IMR-90 (cell line): ENCODE measurements at regions not wholly inside any gene's neighbourhood (a gene's known extent, or its start where the extent isn't known, plus 50 kb on each side); places are given as distances from the start of the nearest gene placed in this dataset.

ENCODE experiments used
- ATAC-seq: fragments of 200-7000 bp; cut with Tn5 transposase; 2 replicates; pipeline ENCODE4 v1.9.1; 2020; ENCODE audit warnings: low read depth, mild to moderate bottlenecking, moderate library complexity
- BruUV-seq: library from RNA; stranded (reverse); fragments of 400-500 nt; replicated peaks from 2 replicates; lab custom pipeline; 2021; lab: Mats Ljungman, UMichigan
- CTCF ChIA-PET: fragments of 300-600 bp; formaldehyde crosslinking; extraction: SDS; loops from one replicate; lab custom pipeline; 2021; ENCODE audit warnings: antibody characterized with exemption; lab: Yijun Ruan, JAX
- POLR2A ChIA-PET: fragments of 300-600 bp; sonication (Branson Sonifier 250); formaldehyde crosslinking; loops from one replicate; lab custom pipeline; 2022; ENCODE audit warnings: antibody characterized with exemption; ENCODE audit not compliant: unreplicated experiment; lab: Charles Lee
- DNase-seq: peaks from one replicate; pipeline ENCODE4 v3.0.0; 2013
- H2AFZ ChIP-seq: replicated peaks from 2 replicates; pipeline ENCODE3; 2013; ENCODE audit warnings: low read length, mild to moderate bottlenecking; ENCODE audit not compliant: poor library complexity
- H2AK5ac ChIP-seq: 2 replicates; pipeline ENCODE4 v1.6.1; 2013; ENCODE audit warnings: low read depth, low read length, inconsistent platforms
- H2AK9ac ChIP-seq: replicated peaks from 2 replicates; pipeline ENCODE3; 2013; ENCODE audit warnings: mild to moderate bottlenecking, low read depth, low read length, moderate library complexity; ENCODE audit not compliant: poor library complexity
- H2BK120ac ChIP-seq: 2 replicates; pipeline ENCODE4 v1.6.1; 2013; ENCODE audit warnings: low read depth, low read length, inconsistent platforms
- H2BK15ac ChIP-seq: 3 replicates; pipeline ENCODE4 v1.6.1; 2013; ENCODE audit warnings: low read depth, low read length, inconsistent platforms
- H2BK20ac ChIP-seq: 2 replicates; pipeline ENCODE4 v1.6.1; 2013; ENCODE audit warnings: low read depth, mild to moderate bottlenecking, inconsistent platforms, low read length, moderate library complexity
- H2BK5ac ChIP-seq: 2 replicates; pipeline ENCODE4 v1.6.1; 2013; ENCODE audit warnings: mild to moderate bottlenecking, low read depth, low read length, inconsistent platforms; ENCODE audit not compliant: poor library complexity, severe bottlenecking
- H3K14ac ChIP-seq: replicated peaks from 2 replicates; pipeline ENCODE4 v1.6.1; 2013; ENCODE audit warnings: low read depth, low read length, inconsistent platforms
- H3K18ac ChIP-seq: 2 replicates; pipeline ENCODE4 v1.6.1; 2013; ENCODE audit warnings: low read depth, low read length, control low read depth
- H3K23ac ChIP-seq: 2 replicates; pipeline ENCODE4 v1.6.1; 2013; ENCODE audit warnings: low read depth, low read length, inconsistent platforms
- H3K27ac ChIP-seq: 2 replicates; pipeline ENCODE4 v1.5.1; 2013; ENCODE audit warnings: mild to moderate bottlenecking, control low read depth, low read length; ENCODE audit not compliant: insufficient read depth
- H3K27me3 ChIP-seq: 2 replicates; pipeline ENCODE4 v1.6.1; 2013; ENCODE audit warnings: low read length; ENCODE audit not compliant: control insufficient read depth, insufficient read depth
- H3K36me3 ChIP-seq: 2 replicates; pipeline ENCODE4 v1.6.1; 2013; ENCODE audit warnings: low read length, mixed read lengths; ENCODE audit not compliant: control insufficient read depth, insufficient read depth
- H3K4ac ChIP-seq: 2 replicates; pipeline ENCODE4 v1.6.1; 2013; ENCODE audit warnings: low read depth, low read length, inconsistent platforms
- H3K4me1 ChIP-seq: 2 replicates; pipeline ENCODE4 v1.6.1; 2013; ENCODE audit warnings: low read length, mixed read lengths; ENCODE audit not compliant: control insufficient read depth, insufficient read depth
- H3K4me2 ChIP-seq: 2 replicates; pipeline ENCODE4 v1.6.1; 2013; ENCODE audit warnings: low read depth, mild to moderate bottlenecking, control low read depth, low read length, moderate library complexity
- H3K4me3 ChIP-seq: 2 replicates; pipeline ENCODE4 v1.5.1; 2013; ENCODE audit warnings: low read depth, mild to moderate bottlenecking, control low read depth, low read length, moderate library complexity; ENCODE audit not compliant: insufficient read depth
- H3K56ac ChIP-seq: 2 replicates; pipeline ENCODE4 v1.6.1; 2013; ENCODE audit warnings: low read length, inconsistent platforms; ENCODE audit not compliant: insufficient read depth; ENCODE audit errors: extremely low read depth
- H3K79me1 ChIP-seq, 2 experiments: 2 replicates each; pipeline ENCODE4 v1.6.1; 2013; ENCODE audit warnings: low read length in 2 of 2, inconsistent platforms in 1 of 2, low read depth in 1 of 2
- H3K9ac ChIP-seq: 2 replicates; pipeline ENCODE4 v1.6.1; 2013; ENCODE audit warnings: low read depth, low read length, control low read depth
- H3K9me1 ChIP-seq: 2 replicates; pipeline ENCODE4 v1.6.1; 2013; ENCODE audit warnings: low read length, inconsistent platforms; ENCODE audit not compliant: insufficient read depth
- H3K9me3 ChIP-seq: 2 replicates; pipeline ENCODE4 v1.6.1; 2013; ENCODE audit warnings: low read length; ENCODE audit not compliant: control insufficient read depth, insufficient read depth
- H4K20me1 ChIP-seq: 2 replicates; pipeline ENCODE4 v1.6.1; 2013; ENCODE audit warnings: low read length, inconsistent platforms; ENCODE audit not compliant: insufficient read depth
- H4K5ac ChIP-seq: 2 replicates; pipeline ENCODE4 v1.6.1; 2013; ENCODE audit warnings: mild to moderate bottlenecking, low read depth, low read length, control low read depth
- H4K8ac ChIP-seq, 2 experiments: 2 replicates each; pipeline ENCODE4 v1.6.1; 2013; ENCODE audit warnings: low read depth in 2 of 2, low read length in 2 of 2, control low read depth in 1 of 2, inconsistent platforms in 1 of 2
- H4K91ac ChIP-seq: 2 replicates; pipeline ENCODE4 v1.6.1; 2013; ENCODE audit warnings: low read depth, low read length, inconsistent platforms; ENCODE audit not compliant: insufficient read depth
- CHD1 ChIP-seq: IDR thresholded peaks from 2 replicates; pipeline ENCODE4 v1.6.1; 2012; ENCODE audit warnings: low read depth, low read length, improper control_type of control experiment
- MXI1 ChIP-seq: IDR thresholded peaks from 2 replicates; pipeline ENCODE4 v1.6.1; 2012; ENCODE audit warnings: low read depth, mild to moderate bottlenecking, low read length, moderate library complexity, borderline replicate concordance
- NFE2L2 ChIP-seq: fragments of 150-350 bp; IDR thresholded peaks from 2 replicates; pipeline ENCODE4 v1.6.1; 2016; ENCODE audit warnings: low read depth, mild to moderate bottlenecking, low read length
- RCOR1 ChIP-seq: IDR thresholded peaks from 2 replicates; pipeline ENCODE4 v1.6.1; 2012; ENCODE audit warnings: mild to moderate bottlenecking, low read length, improper control_type of control experiment; ENCODE audit not compliant: insufficient replicate concordance
- USF2 ChIP-seq: fragments of 150-350 bp; IDR thresholded peaks from 2 replicates; pipeline ENCODE4 v1.6.1; 2017; ENCODE audit warnings: mild to moderate bottlenecking, antibody characterized with exemption, low read length, low read depth
- WGBS, 2 experiments: methylation state at CpG; one replicate each; pipeline versions ENCODE4 v1.1.5 to v1.1.7; 2013; ENCODE audit warnings: missing lambda C conversion rate in 2 of 2; ENCODE audit not compliant: insufficient read length in 1 of 2; ENCODE audit errors: extremely low coverage in 2 of 2; 5-methylcytosine and 5-hydroxymethylcytosine counted together
- dilution Hi-C: fragments of 300-500 bp; cut with HindIII; formaldehyde crosslinking; loops from one replicate; pipeline ENCODE4 v1.14.3; 2018; ENCODE audit warnings: low sequenced_read_pairs; ENCODE audit not compliant: unreplicated experiment
- in situ Hi-C: fragments of 300-500 bp; cut with MboI; formaldehyde crosslinking; loops from 3 replicates; pipeline ENCODE4 v1.14.3; 2019; ENCODE audit warnings: low sequenced_read_pairs, inconsistent platforms, mixed read lengths
- intact Hi-C: fragments of 100-400 bp; cut with micrococcal nuclease; formaldehyde crosslinking; loops from 2 replicates; pipeline ENCODE4 v1.10.0; 2022

GRCh38 chr3:124395162-124395561, 335.1 kb upstream of the UMPS start:
- dilution Hi-C loops, result no loop called here
- no peak overlapping the region for H2AFZ ChIP-seq

More at GRCh38 chr3:124395162-124395561, 335.1 kb upstream of the UMPS start:
- Histone ChIP-seq H2AK9ac (no peak overlapping the region), H3K4me2 (no peak overlapping the region), H3K4me1 (no peaks in the 10 kb centered on the region; the same call in 1 of the 2 replicates), H4K20me1 (no peaks in the 10 kb centered on the region), H3K9me3 (no peaks in the 10 kb centered on the region), H3K18ac (no peak overlapping the region), H3K56ac (no peak overlapping the region), H3K36me3 (no peaks in the 10 kb centered on the region), H4K8ac (no peak overlapping the region), H2BK5ac (no peak overlapping the region), H3K14ac (no peak overlapping the region), H2BK120ac (no peak overlapping the region), H4K91ac (no peak overlapping the region), H3K9ac (no peak overlapping the region), H2BK15ac (no peak overlapping the region), H2BK20ac (no peak overlapping the region), H3K79me1 (no peaks in the 10 kb centered on the region), H3K23ac (no peak overlapping the region), H3K27me3 (peaks cover 2% of the 10 kb centered on the region; the same call in 1 of the 2 replicates), H2AK5ac (no peak overlapping the region), H3K4me3 (no peak overlapping the region), H3K27ac (no peak overlapping the region), H4K5ac (no peak overlapping the region), H3K9me1 (no peaks in the 10 kb centered on the region), H3K4ac (no peak overlapping the region)
- POLR2A ChIA-PET, result no interaction called here
- ATAC-seq (no peak), DNase-seq (no peak)
- in situ Hi-C loops (no loop called here), intact Hi-C loops (no loop called here)
- CTCF ChIA-PET, result no interaction called here
- no peak for TF ChIP-seq NFE2L2
- TF ChIP-seq MXI1, result no peak
- TF ChIP-seq USF2, result no peak
- TF ChIP-seq CHD1, result no peak
- TF ChIP-seq RCOR1, result no peak
- no CpG with 5 or more reads among the region's 8 CpGs for WGBS, 2 experiments
- BruUV-seq, result no TSS peak
